ENCODE measurements at regions not wholly inside any gene's neighbourhood (a gene's known extent, or its start where the extent isn't known, plus 50 kb on each side); places are given as distances from the start of the nearest gene placed in this dataset.

GRCh38 chr21:35920436-35920835 lies 139.9 kb downstream of the SETD4 start:
- Histone ChIP-seq H3K27ac (ENCODE audit: low read depth, low read length) (no peak overlapping the region), H3K4me2 (ENCODE audit: low read length) (no peak overlapping the region), H3F3A (ENCODE audit: control insufficient read depth, insufficient read depth) (no peaks in the 10 kb centered on the region), H3K9me2 (replicated peaks; ENCODE audit: control insufficient read depth, low read length) (no peaks in the 10 kb centered on the region), H3K4me3 (ENCODE audit: low read length) (no peak overlapping the region), H3K79me2 (ENCODE audit: control insufficient read depth, low read length) (no peaks in the 10 kb centered on the region), H4K20me1 (ENCODE audit: control insufficient read depth, insufficient read depth, low read depth, low read length) (no peaks in the 10 kb centered on the region), H3K9me3 (ENCODE audit: control insufficient read depth, insufficient read depth, low read length) (no peaks in the 10 kb centered on the region), H3K27me3 (ENCODE audit: control insufficient read depth, low read length) (peaks cover 18% of the 10 kb centered on the region; the same call in 1 of the 2 replicates), H3K4me1 (ENCODE audit: control insufficient read depth, low read length) (no peaks in the 10 kb centered on the region), H3K36me3 (ENCODE audit: control insufficient read depth, low read length) (no peaks in the 10 kb centered on the region)
- TF ChIP-seq EZH2phosphoT487 (IDR thresholded peaks at IDR 0.05; ENCODE audit: borderline replicate concordance, low read length): no peak
- no peak for TF ChIP-seq CTCF (IDR thresholded peaks at IDR 0.05; ENCODE audit: low read depth, low read length, poor library complexity, severe bottlenecking)

- Histone ChIP-seq H3K27ac (ENCODE audit: low read depth, low read length) (no peak overlapping the region), H4K20me1 (ENCODE audit: control insufficient read depth, insufficient read depth, low read depth, low read length) (no peaks in the 10 kb centered on the region), H3K27me3 (ENCODE audit: control insufficient read depth, low read length) (peaks cover 7% of the 10 kb centered on the region; the same call in 1 of the 2 replicates), H3K9me3 (ENCODE audit: control insufficient read depth, insufficient read depth, low read length) (no peaks in the 10 kb centered on the region), H3K79me2 (ENCODE audit: control insufficient read depth, low read length) (no peaks in the 10 kb centered on the region), H3F3A (ENCODE audit: control insufficient read depth, insufficient read depth) (no peaks in the 10 kb centered on the region), H3K9me2 (replicated peaks; ENCODE audit: control insufficient read depth, low read length) (no peaks in the 10 kb centered on the region), H3K4me1 (ENCODE audit: control insufficient read depth, low read length) (no peaks in the 10 kb centered on the region), H3K4me3 (ENCODE audit: low read length) (no peak overlapping the region), H3K36me3 (ENCODE audit: control insufficient read depth, low read length) (no peaks in the 10 kb centered on the region), H3K4me2 (ENCODE audit: low read length) (no peak overlapping the region)
- TF ChIP-seq CTCF (IDR thresholded peaks at IDR 0.05; ENCODE audit: low read depth, low read length, poor library complexity, severe bottlenecking) (no peak), EZH2phosphoT487 (IDR thresholded peaks at IDR 0.05; ENCODE audit: borderline replicate concordance, low read length) (no peak)
Observed at GRCh38 chr21:35915030-35915429, 145.3 kb downstream of the SETD4 start.

GRCh38 chr21:35911412-35912191 lies 148.7 kb downstream of the SETD4 start:
- TF ChIP-seq CTCF (IDR thresholded peaks at IDR 0.05; ENCODE audit: low read depth, low read length, poor library complexity, severe bottlenecking): no peak
- TF ChIP-seq EZH2phosphoT487 (IDR thresholded peaks at IDR 0.05; ENCODE audit: borderline replicate concordance, low read length): no peak
- Histone ChIP-seq H3K79me2 (ENCODE audit: control insufficient read depth, low read length) (no peaks in the 10 kb centered on the region), H3K9me3 (ENCODE audit: control insufficient read depth, insufficient read depth, low read length) (no peaks in the 10 kb centered on the region), H3K4me1 (ENCODE audit: control insufficient read depth, low read length) (no peaks in the 10 kb centered on the region), H4K20me1 (ENCODE audit: control insufficient read depth, insufficient read depth, low read depth, low read length) (no peaks in the 10 kb centered on the region), H3K27me3 (ENCODE audit: control insufficient read depth, low read length) (peaks cover 2% of the 10 kb centered on the region; the same call in 1 of the 2 replicates), H3K4me2 (ENCODE audit: low read length) (no peak overlapping the region), H3F3A (ENCODE audit: control insufficient read depth, insufficient read depth) (no peaks in the 10 kb centered on the region), H3K4me3 (ENCODE audit: low read length) (no peak overlapping the region), H3K36me3 (ENCODE audit: control insufficient read depth, low read length) (no peaks in the 10 kb centered on the region), H3K9me2 (replicated peaks; ENCODE audit: control insufficient read depth, low read length) (no peaks in the 10 kb centered on the region), H3K27ac (ENCODE audit: low read depth, low read length) (no peak overlapping the region)

Data from DOHH2 (cell line).